Sigmoid colon (tissue), 4 donors: ENCODE measurements at regions not wholly inside any gene's neighbourhood (a gene's known extent, or its start where the extent isn't known, plus 50 kb on each side); places are given as distances from the start of the nearest gene placed in this dataset.

Source experiments
- CTCF ChIP-seq, 4 experiments: fragments of 450-650 bp in 3 of 4; fragments of 200-600 bp in 1 of 4; IDR thresholded peaks; one replicate each; pipeline ENCODE4 v1.5.1; 2016 to 2019; ENCODE audit warnings: antibody characterized with exemption in 4 of 4, mild to moderate bottlenecking in 3 of 4, moderate library complexity in 2 of 4
- EP300 ChIP-seq, 4 donors: sonication (generic); formaldehyde crosslinking; IDR thresholded peaks; one replicate each; pipeline ENCODE4 v1.6.1; 2017; ENCODE audit warnings: antibody characterized with exemption in 4 of 4
- POLR2A ChIP-seq, 2 donors: fragments of 450-650 bp; IDR thresholded peaks; one replicate each; pipeline ENCODE4 v1.6.1; 2016; ENCODE audit warnings: antibody characterized with exemption in 2 of 2, mild to moderate bottlenecking in 2 of 2, moderate library complexity in 2 of 2
- POLR2AphosphoS5 ChIP-seq, 4 donors: sonication (generic); formaldehyde crosslinking; IDR thresholded peaks; one replicate each; pipeline ENCODE4 v1.6.1; 2017; ENCODE audit warnings: antibody characterized with exemption in 4 of 4

GRCh38 chr14:101118233-101118632 is 214.7 kb upstream of the RTL1 start:
- TF ChIP-seq CTCF (IDR thresholded peaks at IDR 0.05) (no peak), POLR2A (IDR thresholded peaks at IDR 0.05) (no peak), POLR2AphosphoS5 (IDR thresholded peaks at IDR 0.05) (no peak), EP300 (IDR thresholded peaks at IDR 0.05) (no peak)
